Left kidney (tissue), 1 donor: ENCODE measurements at regions not wholly inside any gene's neighbourhood (a gene's known extent, or its start where the extent isn't known, plus 50 kb on each side); places are given as distances from the start of the nearest gene placed in this dataset.

ENCODE experiments used
- DNase-seq: peaks from one replicate; pipeline ENCODE4 v3.0.0-alpha.2; 2013

- no peak for DNase-seq
Measured at GRCh38 chr4:13036841-13037240, 447.3 kb downstream of the RAB28 start.

GRCh38 chr4:13032936-13033335 is 451.2 kb downstream of the RAB28 start:
- no peak for DNase-seq

GRCh38 chr4:13024147-13025105 is 459.7 kb downstream of the RAB28 start:
- DNase-seq = no peak

GRCh38 chr4:13007802-13008470 is 476.2 kb downstream of the RAB28 start:
- no peak for DNase-seq

GRCh38 chr4:12993923-12994322 is 490.2 kb downstream of the RAB28 start:
- no peak for DNase-seq

- no peak for DNase-seq
Measured at GRCh38 chr4:12987284-12987683, 496.9 kb downstream of the RAB28 start.

- DNase-seq = no peak
Measured at GRCh38 chr4:12979797-12980196, 504.3 kb downstream of the RAB28 start.

GRCh38 chr4:12978310-12978709 is 505.8 kb downstream of the RAB28 start:
- no peak for DNase-seq

GRCh38 chr4:12975511-12975910 is 508.6 kb downstream of the RAB28 start:
- no peak for DNase-seq

- no peak for DNase-seq
Measured at GRCh38 chr4:12973522-12973921, 510.6 kb downstream of the RAB28 start.

- no peak for DNase-seq
Measured at GRCh38 chr4:12968345-12968744, 515.8 kb downstream of the RAB28 start.

GRCh38 chr4:12966726-12967125 is 517.4 kb downstream of the RAB28 start:
- no peak for DNase-seq

GRCh38 chr4:12965334-12965733 is 518.8 kb downstream of the RAB28 start:
- DNase-seq = no peak

GRCh38 chr4:12963912-12964311 is 520.2 kb downstream of the RAB28 start:
- no peak for DNase-seq

GRCh38 chr4:12963291-12963690 is 520.8 kb downstream of the RAB28 start:
- no peak for DNase-seq

- no peak for DNase-seq
Measured at GRCh38 chr4:12961713-12962112, 522.4 kb downstream of the RAB28 start.

GRCh38 chr4:12958436-12958835 is 525.7 kb downstream of the RAB28 start:
- DNase-seq = no peak

- no peak for DNase-seq
Measured at GRCh38 chr4:12957108-12957507, 527.0 kb downstream of the RAB28 start.

- no peak for DNase-seq
Measured at GRCh38 chr4:12956026-12956425, 528.1 kb downstream of the RAB28 start.

GRCh38 chr4:12949719-12950490 is 534.2 kb downstream of the RAB28 start:
- DNase-seq = no peak

GRCh38 chr4:12943069-12943468 is 541.1 kb downstream of the RAB28 start:
- DNase-seq = no peak

- DNase-seq = no peak
Measured at GRCh38 chr4:12933760-12934221, 550.3 kb downstream of the RAB28 start.
